A673 (cell line): ENCODE measurements at regions not wholly inside any gene's neighbourhood (a gene's known extent, or its start where the extent isn't known, plus 50 kb on each side); places are given as distances from the start of the nearest gene placed in this dataset.

Experiments
- CTCF ChIP-seq: fragments of 300-800, 200-600 bp; sonication (generic); conservative IDR thresholded peaks from 2 replicates; pipeline ENCODE4 v1.5.1; 2017; ENCODE audit warnings: low read depth, mild to moderate bottlenecking, antibody characterized with exemption, low read length, moderate library complexity, mixed read lengths
- EZH2 ChIP-seq: fragments of 200-600 bp; sonication (generic); IDR thresholded peaks from 2 replicates; pipeline ENCODE4 v1.6.1; 2017; ENCODE audit warnings: borderline replicate concordance, low read depth, mild to moderate bottlenecking, mixed read lengths, antibody characterized with exemption, low read length; ENCODE audit not compliant: poor library complexity, severe bottlenecking

DNA sequence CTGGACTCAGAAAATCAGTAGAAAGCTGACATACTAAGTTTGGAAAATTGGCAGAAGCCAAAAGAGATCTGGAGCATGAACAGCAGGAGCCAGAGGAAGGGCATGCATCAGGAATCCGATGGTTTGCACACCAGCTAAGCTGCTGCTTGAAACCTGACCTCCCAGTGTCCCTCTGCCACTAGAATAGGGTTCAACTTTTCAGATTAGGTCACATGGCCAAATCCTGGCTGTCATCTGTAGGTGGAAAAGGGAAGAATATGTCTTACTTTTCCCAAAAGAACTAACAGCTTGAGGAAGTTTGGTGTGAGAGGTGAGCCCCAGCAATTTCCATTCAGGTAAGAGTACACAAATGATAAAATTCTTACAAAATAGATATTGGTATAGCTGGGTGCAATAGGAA is 732.6 kb downstream of the RERGL start:
- TF ChIP-seq CTCF (no peak), EZH2 (no peak)
